WTC11 (cell line): ENCODE measurements at regions not wholly inside any gene's neighbourhood (a gene's known extent, or its start where the extent isn't known, plus 50 kb on each side); places are given as distances from the start of the nearest gene placed in this dataset.

Source experiments
- ATAC-seq: fragments of 200-7000 bp; cut with Tn5 transposase; 2 replicates; pipeline ENCODE4 v1.10.0; 2021; ENCODE audit warnings: mild to moderate bottlenecking, moderate library complexity
- CTCF ChIA-PET: fragments of 300-600 bp; sonication (Branson Sonifier 250); formaldehyde crosslinking; loops from one replicate; lab custom pipeline; 2021; ENCODE audit warnings: antibody characterized with exemption; lab: Charles Lee
- POLR2A ChIA-PET: fragments of 350-600 bp; sonication (Branson Sonifier 250); formaldehyde crosslinking; loops from one replicate; lab custom pipeline; 2021; ENCODE audit warnings: antibody characterized with exemption; lab: Charles Lee
- DNase-seq: peaks from one replicate; pipeline ENCODE4 v3.0.0; 2021; ENCODE audit warnings: low spot score
- H3K27ac Mint-ChIP-seq: 2 replicates; pipeline ENCODE4 v1.8.0; 2021; ENCODE audit warnings: mixed read lengths
- H3K27me3 Mint-ChIP-seq: 2 replicates; pipeline ENCODE4 v1.8.0; 2021; ENCODE audit warnings: low read depth, mild to moderate bottlenecking, moderate library complexity, mixed read lengths
- H3K36me3 Mint-ChIP-seq: 2 replicates; pipeline ENCODE4 v1.8.0; 2021; ENCODE audit warnings: mixed read lengths
- H3K4me1 Mint-ChIP-seq: 2 replicates; pipeline ENCODE4 v1.8.0; 2022; ENCODE audit warnings: mixed read lengths
- H3K4me3 Mint-ChIP-seq: 2 replicates; pipeline ENCODE4 v1.8.0; 2021; ENCODE audit warnings: mild to moderate bottlenecking, moderate library complexity, mixed read lengths
- H3K9me3 Mint-ChIP-seq: 2 replicates; pipeline ENCODE4 v1.8.0; 2021; ENCODE audit warnings: mixed read lengths
- FOXP1 ChIP-seq: sonication (generic); formaldehyde crosslinking; IDR thresholded peaks from 2 replicates; pipeline ENCODE4 v1.8.0; 2022; ENCODE audit warnings: missing genetic modification reagents, mild to moderate bottlenecking, moderate library complexity, borderline replicate concordance
- GRHL2 ChIP-seq: fragments of 250-450 bp; sonication (Bioruptor Pico); IDR thresholded peaks from 2 replicates; pipeline ENCODE4 v1.8.0; 2022; ENCODE audit warnings: mild to moderate bottlenecking, moderate library complexity; ENCODE audit not compliant: insufficient replicate concordance, severe bottlenecking
- NFATC4 ChIP-seq: fragments of 250-450 bp; sonication (Bioruptor Pico); IDR thresholded peaks from 2 replicates; pipeline ENCODE4 v1.9.0; 2021; ENCODE audit warnings: mild to moderate bottlenecking
- RELA ChIP-seq: sonication (generic); formaldehyde crosslinking; IDR thresholded peaks from 2 replicates; pipeline ENCODE4 v1.8.1; 2022; ENCODE audit warnings: missing genetic modification reagents, mild to moderate bottlenecking, borderline replicate concordance
- SMAD3 ChIP-seq: sonication (generic); formaldehyde crosslinking; IDR thresholded peaks from 2 replicates; pipeline ENCODE4 v1.8.0; 2022; ENCODE audit warnings: missing genetic modification reagents, mild to moderate bottlenecking, borderline replicate concordance
- SMAD4 ChIP-seq: sonication (generic); formaldehyde crosslinking; IDR thresholded peaks from 2 replicates; pipeline ENCODE4 v1.8.0; 2022; ENCODE audit warnings: mild to moderate bottlenecking, missing genetic modification reagents
- TEAD1 ChIP-seq: sonication (generic); formaldehyde crosslinking; IDR thresholded peaks from 2 replicates; pipeline ENCODE4 v1.8.0; 2022; ENCODE audit warnings: mild to moderate bottlenecking, missing genetic modification reagents
- ZNF317 ChIP-seq: sonication (generic); formaldehyde crosslinking; IDR thresholded peaks from 2 replicates; pipeline ENCODE4 v1.8.1; 2023; ENCODE audit warnings: low read depth, mild to moderate bottlenecking, moderate library complexity, missing genetic modification reagents, borderline replicate concordance
- ZNF396 ChIP-seq: fragments of 250-450 bp; sonication (Bioruptor Pico); IDR thresholded peaks from 2 replicates; pipeline ENCODE4 v1.8.0; 2021; ENCODE audit warnings: mild to moderate bottlenecking, moderate library complexity, borderline replicate concordance
- TF ChIP-seq, protein P1 (sequence below): sonication (generic); formaldehyde crosslinking; IDR thresholded peaks from 2 replicates; pipeline ENCODE4 v1.8.0; 2023; ENCODE audit warnings: missing genetic modification reagents
- TF ChIP-seq, protein P2 (sequence below): sonication (generic); formaldehyde crosslinking; IDR thresholded peaks from 2 replicates; pipeline ENCODE4 v1.8.1; 2023; ENCODE audit warnings: mild to moderate bottlenecking, moderate library complexity, missing genetic modification reagents
- TF ChIP-seq, protein P3 (sequence below): sonication (generic); formaldehyde crosslinking; IDR thresholded peaks from 2 replicates; pipeline ENCODE4 v1.8.0; 2022; ENCODE audit warnings: missing genetic modification reagents
- TF ChIP-seq, protein P4 (sequence below): sonication (generic); formaldehyde crosslinking; IDR thresholded peaks from 2 replicates; pipeline ENCODE4 v1.8.1; 2022; ENCODE audit warnings: low read depth, mild to moderate bottlenecking, moderate library complexity, missing genetic modification reagents, borderline replicate concordance
- TF ChIP-seq, protein P5 (sequence below): sonication (generic); formaldehyde crosslinking; IDR thresholded peaks from 2 replicates; pipeline ENCODE4 v1.8.0; 2022; ENCODE audit warnings: mild to moderate bottlenecking, missing genetic modification reagents

DNA sequence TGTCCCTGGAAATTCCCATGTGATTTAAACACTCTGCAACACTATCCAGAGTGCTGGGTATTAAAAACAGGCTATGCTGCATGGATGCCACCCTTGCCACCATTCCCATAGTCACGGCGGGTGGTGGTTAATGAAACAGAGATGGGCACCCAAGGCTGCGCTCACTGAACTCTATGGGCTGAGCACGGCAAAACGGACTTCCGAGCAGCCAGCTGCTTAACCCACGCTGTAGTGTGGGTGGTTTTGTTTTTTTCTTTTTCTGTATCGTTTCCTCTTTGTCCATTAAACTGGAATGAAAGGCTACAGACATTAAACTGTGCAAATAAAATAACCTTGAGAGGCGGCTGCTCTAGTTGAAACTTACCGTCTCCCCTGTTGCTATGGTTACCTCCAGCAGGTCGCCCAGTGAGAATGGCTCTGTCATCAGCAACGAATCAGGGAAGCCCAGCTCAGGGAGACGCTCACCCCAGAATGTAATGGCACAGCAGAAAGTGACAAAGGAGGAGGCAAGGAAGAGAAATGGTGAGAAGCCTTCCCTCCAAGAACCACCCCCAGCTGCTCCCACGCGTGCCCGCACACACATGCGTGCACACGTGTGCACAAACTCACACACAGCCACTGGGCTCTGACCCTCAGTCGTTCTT is 102.1 kb downstream of the C11orf91 start (continued):
- TF ChIP-seq, protein P1, sequence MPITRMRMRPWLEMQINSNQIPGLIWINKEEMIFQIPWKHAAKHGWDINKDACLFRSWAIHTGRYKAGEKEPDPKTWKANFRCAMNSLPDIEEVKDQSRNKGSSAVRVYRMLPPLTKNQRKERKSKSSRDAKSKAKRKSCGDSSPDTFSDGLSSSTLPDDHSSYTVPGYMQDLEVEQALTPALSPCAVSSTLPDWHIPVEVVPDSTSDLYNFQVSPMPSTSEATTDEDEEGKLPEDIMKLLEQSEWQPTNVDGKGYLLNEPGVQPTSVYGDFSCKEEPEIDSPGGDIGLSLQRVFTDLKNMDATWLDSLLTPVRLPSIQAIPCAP, result no peak

DNA sequence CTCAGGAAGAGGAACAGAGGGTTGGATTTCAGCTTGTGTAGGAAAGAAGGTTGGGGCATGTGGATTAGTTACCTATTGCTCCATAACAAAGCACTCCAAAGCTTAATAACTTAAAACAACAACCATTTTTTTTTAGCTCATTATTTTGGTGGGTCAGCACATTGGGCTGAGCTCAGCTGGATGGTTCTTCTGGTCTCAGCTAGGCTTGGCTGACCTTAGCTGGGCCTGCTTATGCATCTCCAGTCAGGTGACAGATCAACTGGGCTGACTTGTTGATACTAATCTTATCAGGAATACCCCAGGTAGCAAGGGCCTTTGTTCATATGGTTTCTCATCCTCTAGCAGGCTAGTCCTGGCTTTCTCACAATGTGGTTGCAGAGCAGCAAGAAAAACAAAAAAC is 106.4 kb downstream of the C11orf91 start:
- no peak for ATAC-seq
- DNase-seq, result no peak
- Mint-ChIP-seq H3K4me3 (no peak overlapping the region), H3K4me1 (peaks cover 14% of the 10 kb centered on the region), H3K9me3 (no peaks in the 10 kb centered on the region), H3K27me3 (no peaks in the 10 kb centered on the region)
- POLR2A ChIA-PET, result no interaction called here
- CTCF ChIA-PET, result no interaction called here
- no peak for TF ChIP-seq TEAD1
- TF ChIP-seq, protein P2, sequence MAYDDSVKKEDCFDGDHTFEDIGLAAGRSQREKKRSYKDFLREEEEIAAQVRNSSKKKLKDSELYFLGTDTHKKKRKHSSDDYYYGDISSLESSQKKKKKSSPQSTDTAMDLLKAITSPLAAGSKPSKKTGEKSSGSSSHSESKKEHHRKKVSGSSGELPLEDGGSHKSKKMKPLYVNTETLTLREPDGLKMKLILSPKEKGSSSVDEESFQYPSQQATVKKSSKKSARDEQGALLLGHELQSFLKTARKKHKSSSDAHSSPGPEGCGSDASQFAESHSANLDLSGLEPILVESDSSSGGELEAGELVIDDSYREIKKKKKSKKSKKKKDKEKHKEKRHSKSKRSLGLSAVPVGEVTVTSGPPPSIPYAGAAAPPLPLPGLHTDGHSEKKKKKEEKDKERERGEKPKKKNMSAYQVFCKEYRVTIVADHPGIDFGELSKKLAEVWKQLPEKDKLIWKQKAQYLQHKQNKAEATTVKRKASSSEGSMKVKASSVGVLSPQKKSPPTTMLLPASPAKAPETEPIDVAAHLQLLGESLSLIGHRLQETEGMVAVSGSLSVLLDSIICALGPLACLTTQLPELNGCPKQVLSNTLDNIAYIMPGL (CRISPR knock-in tag), result no peak
- TF ChIP-seq, all 79 proteins: peak for 0
- no peaks in the 10 kb centered on the region for H3K36me3 Mint-ChIP-seq
- H3K27ac Mint-ChIP-seq, result no peak overlapping the region

DNA sequence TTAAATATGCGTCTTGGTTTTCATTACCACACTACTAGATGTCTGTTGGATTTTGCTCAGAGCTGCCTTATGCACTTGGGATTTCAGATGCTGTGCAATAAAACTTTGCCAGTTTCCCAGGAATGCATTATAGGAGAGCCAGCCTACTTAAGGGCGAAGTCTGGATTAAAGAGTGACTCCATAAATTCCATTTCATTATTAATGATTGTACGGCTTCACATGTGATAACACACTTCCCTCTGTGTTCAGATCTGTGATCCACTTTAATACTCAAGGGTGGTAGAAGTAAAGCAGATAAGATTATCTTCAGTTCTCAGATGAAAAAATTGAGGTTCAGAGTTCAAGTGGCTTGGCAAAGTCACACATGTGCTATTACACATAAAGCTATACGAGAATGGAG is 110.2 kb downstream of the C11orf91 start:
- TF ChIP-seq, protein P3, sequence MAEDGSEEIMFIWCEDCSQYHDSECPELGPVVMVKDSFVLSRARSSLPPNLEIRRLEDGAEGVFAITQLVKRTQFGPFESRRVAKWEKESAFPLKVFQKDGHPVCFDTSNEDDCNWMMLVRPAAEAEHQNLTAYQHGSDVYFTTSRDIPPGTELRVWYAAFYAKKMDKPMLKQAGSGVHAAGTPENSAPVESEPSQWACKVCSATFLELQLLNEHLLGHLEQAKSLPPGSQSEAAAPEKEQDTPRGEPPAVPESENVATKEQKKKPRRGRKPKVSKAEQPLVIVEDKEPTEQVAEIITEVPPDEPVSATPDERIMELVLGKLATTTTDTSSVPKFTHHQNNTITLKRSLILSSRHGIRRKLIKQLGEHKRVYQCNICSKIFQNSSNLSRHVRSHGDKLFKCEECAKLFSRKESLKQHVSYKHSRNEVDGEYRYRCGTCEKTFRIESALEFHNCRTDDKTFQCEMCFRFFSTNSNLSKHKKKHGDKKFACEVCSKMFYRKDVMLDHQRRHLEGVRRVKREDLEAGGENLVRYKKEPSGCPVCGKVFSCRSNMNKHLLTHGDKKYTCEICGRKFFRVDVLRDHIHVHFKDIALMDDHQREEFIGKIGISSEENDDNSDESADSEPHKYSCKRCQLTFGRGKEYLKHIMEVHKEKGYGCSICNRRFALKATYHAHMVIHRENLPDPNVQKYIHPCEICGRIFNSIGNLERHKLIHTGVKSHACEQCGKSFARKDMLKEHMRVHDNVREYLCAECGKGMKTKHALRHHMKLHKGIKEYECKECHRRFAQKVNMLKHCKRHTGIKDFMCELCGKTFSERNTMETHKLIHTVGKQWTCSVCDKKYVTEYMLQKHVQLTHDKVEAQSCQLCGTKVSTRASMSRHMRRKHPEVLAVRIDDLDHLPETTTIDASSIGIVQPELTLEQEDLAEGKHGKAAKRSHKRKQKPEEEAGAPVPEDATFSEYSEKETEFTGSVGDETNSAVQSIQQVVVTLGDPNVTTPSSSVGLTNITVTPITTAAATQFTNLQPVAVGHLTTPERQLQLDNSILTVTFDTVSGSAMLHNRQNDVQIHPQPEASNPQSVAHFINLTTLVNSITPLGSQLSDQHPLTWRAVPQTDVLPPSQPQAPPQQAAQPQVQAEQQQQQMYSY (CRISPR knock-in tag), result no peak
- TF ChIP-seq, protein P1, result no peak
- TF ChIP-seq GRHL2 (CRISPR knock-in tag) (no peak), NFATC4 (no peak), ZNF396 (CRISPR knock-in tag) (no peak), ZNF317 (no peak), RELA (CRISPR knock-in tag) (no peak), SMAD3 (CRISPR knock-in tag) (no peak), SMAD4 (no peak), FOXP1 (CRISPR knock-in tag) (no peak)
- TF ChIP-seq, protein P4, sequence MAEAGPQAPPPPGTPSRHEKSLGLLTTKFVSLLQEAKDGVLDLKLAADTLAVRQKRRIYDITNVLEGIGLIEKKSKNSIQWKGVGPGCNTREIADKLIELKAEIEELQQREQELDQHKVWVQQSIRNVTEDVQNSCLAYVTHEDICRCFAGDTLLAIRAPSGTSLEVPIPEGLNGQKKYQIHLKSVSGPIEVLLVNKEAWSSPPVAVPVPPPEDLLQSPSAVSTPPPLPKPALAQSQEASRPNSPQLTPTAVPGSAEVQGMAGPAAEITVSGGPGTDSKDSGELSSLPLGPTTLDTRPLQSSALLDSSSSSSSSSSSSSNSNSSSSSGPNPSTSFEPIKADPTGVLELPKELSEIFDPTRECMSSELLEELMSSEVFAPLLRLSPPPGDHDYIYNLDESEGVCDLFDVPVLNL (CRISPR knock-in tag), result no peak
- TF ChIP-seq, protein P5, sequence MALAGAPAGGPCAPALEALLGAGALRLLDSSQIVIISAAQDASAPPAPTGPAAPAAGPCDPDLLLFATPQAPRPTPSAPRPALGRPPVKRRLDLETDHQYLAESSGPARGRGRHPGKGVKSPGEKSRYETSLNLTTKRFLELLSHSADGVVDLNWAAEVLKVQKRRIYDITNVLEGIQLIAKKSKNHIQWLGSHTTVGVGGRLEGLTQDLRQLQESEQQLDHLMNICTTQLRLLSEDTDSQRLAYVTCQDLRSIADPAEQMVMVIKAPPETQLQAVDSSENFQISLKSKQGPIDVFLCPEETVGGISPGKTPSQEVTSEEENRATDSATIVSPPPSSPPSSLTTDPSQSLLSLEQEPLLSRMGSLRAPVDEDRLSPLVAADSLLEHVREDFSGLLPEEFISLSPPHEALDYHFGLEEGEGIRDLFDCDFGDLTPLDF (CRISPR knock-in tag), result no peak
- TF ChIP-seq, protein P2 (CRISPR knock-in tag), result no peak
- no peaks in the 10 kb centered on the region for H3K36me3 Mint-ChIP-seq
- H3K9me3 Mint-ChIP-seq, result 0 out of 2 replicates have a peak, but pooled peaks cover 4% of the 10 kb centered on the region
- no peak overlapping the region for H3K27ac Mint-ChIP-seq
- H3K27me3 Mint-ChIP-seq, result no peaks in the 10 kb centered on the region
- peaks cover 5% of the 10 kb centered on the region for H3K4me1 Mint-ChIP-seq
- CTCF ChIA-PET, result no interaction called here
- POLR2A ChIA-PET, result no interaction called here
- no peak overlapping the region for H3K4me3 Mint-ChIP-seq
- DNase-seq, result no peak
- no peak for ATAC-seq
